H9 (cell line): ENCODE measurements at regions not wholly inside any gene's neighbourhood (a gene's known extent, or its start where the extent isn't known, plus 50 kb on each side); places are given as distances from the start of the nearest gene placed in this dataset.

Source experiments
- DNase-seq: peaks from one replicate; pipeline ENCODE4 v3.0.0-alpha.2; 2017
- H2AFZ ChIP-seq: one replicate; pipeline ENCODE4 v1.6.1; 2013; ENCODE audit warnings: mild to moderate bottlenecking, low read length, control low read depth, moderate library complexity
- H2AK5ac ChIP-seq: 2 replicates; pipeline ENCODE4 v1.6.1; 2013; ENCODE audit warnings: low read length, control low read depth, mixed read lengths; ENCODE audit not compliant: insufficient read length
- H2BK120ac ChIP-seq: one replicate; pipeline ENCODE4 v1.6.1; 2013; ENCODE audit warnings: low read depth, mild to moderate bottlenecking, low read length, control low read depth, inconsistent platforms; ENCODE audit not compliant: poor library complexity, severe bottlenecking
- H2BK12ac ChIP-seq: 2 replicates; pipeline ENCODE4 v1.6.1; 2013; ENCODE audit warnings: low read length, control low read depth, mixed read lengths, low read depth; ENCODE audit not compliant: insufficient read length
- H2BK15ac ChIP-seq: 2 replicates; pipeline ENCODE4 v1.6.1; 2013; ENCODE audit warnings: low read depth, low read length, control low read depth
- H2BK20ac ChIP-seq: one replicate; pipeline ENCODE4 v1.6.1; 2013; ENCODE audit warnings: low read depth, mild to moderate bottlenecking, low read length, control low read depth, inconsistent platforms; ENCODE audit not compliant: poor library complexity, severe bottlenecking
- H2BK5ac ChIP-seq: 2 replicates; pipeline ENCODE4 v1.6.1; 2013; ENCODE audit warnings: low read length, control low read depth, mixed read lengths; ENCODE audit not compliant: insufficient read length
- H3K14ac ChIP-seq: 2 replicates; pipeline ENCODE4 v1.6.1; 2013; ENCODE audit warnings: low read length, control low read depth; ENCODE audit not compliant: insufficient read depth
- H3K18ac ChIP-seq: 2 replicates; pipeline ENCODE4 v1.6.1; 2013; ENCODE audit warnings: low read depth, mild to moderate bottlenecking, mixed read lengths, low read length, control low read depth; ENCODE audit not compliant: insufficient read length
- H3K23ac ChIP-seq: 2 replicates; pipeline ENCODE4 v1.6.1; 2013; ENCODE audit warnings: low read length, control low read depth, mixed read lengths, low read depth; ENCODE audit not compliant: insufficient read length
- H3K23me2 ChIP-seq: 2 replicates; pipeline ENCODE4 v1.6.1; 2013; ENCODE audit warnings: low read depth, mild to moderate bottlenecking, mixed read lengths, low read length, control low read depth; ENCODE audit not compliant: insufficient read length, poor library complexity, severe bottlenecking
- H3K27ac ChIP-seq: 2 replicates; pipeline ENCODE4 v1.5.1; 2013; ENCODE audit warnings: low read length, control low read depth, mixed read lengths, low read depth; ENCODE audit not compliant: insufficient read length
- H3K27me3 ChIP-seq: 2 replicates; pipeline ENCODE4 v1.6.1; 2013; ENCODE audit warnings: low read length, control low read depth, inconsistent platforms; ENCODE audit not compliant: insufficient read depth
- H3K4ac ChIP-seq: 2 replicates; pipeline ENCODE4 v1.6.1; 2013; ENCODE audit warnings: low read depth, mild to moderate bottlenecking, control low read depth, inconsistent platforms, low read length, moderate library complexity
- H3K4me1 ChIP-seq: 2 replicates; pipeline ENCODE4 v1.6.1; 2013; ENCODE audit warnings: low read length, control low read depth, inconsistent platforms; ENCODE audit not compliant: insufficient read depth
- H3K4me2 ChIP-seq: 2 replicates; pipeline ENCODE4 v1.6.1; 2013; ENCODE audit warnings: low read length, control low read depth, mixed read lengths; ENCODE audit not compliant: insufficient read length, insufficient read depth
- H3K56ac ChIP-seq: 2 replicates; pipeline ENCODE4 v1.6.1; 2013; ENCODE audit warnings: low read depth, mild to moderate bottlenecking, mixed read lengths, low read length, control low read depth; ENCODE audit not compliant: insufficient read length
- H3K79me1 ChIP-seq: 2 replicates; pipeline ENCODE4 v1.6.1; 2013; ENCODE audit warnings: low read depth, mild to moderate bottlenecking, moderate library complexity, low read length, control low read depth, inconsistent platforms; ENCODE audit not compliant: insufficient read depth, poor library complexity, severe bottlenecking
- H3K79me2 ChIP-seq: 2 replicates; pipeline ENCODE4 v1.6.1; 2013; ENCODE audit warnings: low read length, control low read depth, inconsistent platforms; ENCODE audit not compliant: insufficient read depth
- H3K9ac ChIP-seq: 2 replicates; pipeline ENCODE4 v1.6.1; 2013; ENCODE audit warnings: low read length, control low read depth, mixed read lengths; ENCODE audit not compliant: insufficient read length; ENCODE audit errors: extremely low read depth
- H3K9me3 ChIP-seq: one replicate; pipeline ENCODE4 v1.6.1; 2013; ENCODE audit warnings: low read depth, low read length, inconsistent platforms; ENCODE audit not compliant: control insufficient read depth
- H3T11ph ChIP-seq: one replicate; pipeline ENCODE4 v1.6.1; 2013; ENCODE audit warnings: mild to moderate bottlenecking, low read length, control low read depth, inconsistent platforms
- H4K20me1 ChIP-seq: one replicate; pipeline ENCODE4 v1.6.1; 2013; ENCODE audit not compliant: control insufficient read depth, insufficient read length, insufficient read depth
- H4K5ac ChIP-seq: 2 replicates; pipeline ENCODE4 v1.6.1; 2013; ENCODE audit warnings: low read depth, mild to moderate bottlenecking, mixed read lengths, low read length, control low read depth; ENCODE audit not compliant: insufficient read length
- H4K8ac ChIP-seq: replicated peaks from 2 replicates; pipeline ENCODE4 v1.6.1; 2013; ENCODE audit warnings: low read length, control low read depth, mixed read lengths, low read depth; ENCODE audit not compliant: insufficient read length
- H4K91ac ChIP-seq: 2 replicates; pipeline ENCODE4 v1.6.1; 2013; ENCODE audit warnings: low read depth, mild to moderate bottlenecking, moderate library complexity, mixed read lengths, low read length, control low read depth; ENCODE audit not compliant: insufficient read length
- H3K27ac Mint-ChIP-seq, 3 experiments: 2 replicates in 2 of 3; 3 replicates in 1 of 3; pipeline ENCODE4 v1.8.0; 2020 to 2021; ENCODE audit warnings: mixed read lengths in 3 of 3, mild to moderate bottlenecking in 1 of 3, moderate library complexity in 1 of 3
- H3K27me3 Mint-ChIP-seq: 2 replicates; pipeline ENCODE4 v1.8.0; 2021; ENCODE audit warnings: low read depth, mild to moderate bottlenecking, moderate library complexity, mixed read lengths
- H3K36me3 Mint-ChIP-seq, 3 experiments: 2 replicates in 2 of 3; 3 replicates in 1 of 3; pipeline ENCODE4 v1.8.0; 2020 to 2021; ENCODE audit warnings: low read depth in 3 of 3, mixed read lengths in 3 of 3; ENCODE audit not compliant: insufficient read depth in 1 of 3
- H3K4me1 Mint-ChIP-seq, 2 experiments: 2 replicates each; pipeline ENCODE4 v1.8.0; 2020; ENCODE audit warnings: mixed read lengths in 2 of 2
- H3K4me3 Mint-ChIP-seq, 2 experiments: 2 replicates in 1 of 2; 3 replicates in 1 of 2; pipeline ENCODE4 v1.8.0; 2020 to 2021; ENCODE audit warnings: mild to moderate bottlenecking in 2 of 2, mixed read lengths in 2 of 2, moderate library complexity in 1 of 2
- H3K9me3 Mint-ChIP-seq, 2 experiments: 2 replicates in 1 of 2; 3 replicates in 1 of 2; pipeline ENCODE4 v1.8.0; 2020; ENCODE audit warnings: mild to moderate bottlenecking in 2 of 2, mixed read lengths in 2 of 2, moderate library complexity in 1 of 2
- CTCF ChIP-seq: fragments of 200-600 bp; sonication (generic); conservative IDR thresholded peaks from 3 replicates; pipeline ENCODE4 v1.8.0; 2021; ENCODE audit warnings: antibody characterized with exemption, mild to moderate bottlenecking
- WGBS: extraction: QIAGEN DNeasy Blood & Tissue Kit; methylation state at CpG from one replicate; pipeline ENCODE4 v1.1.7; 2013; ENCODE audit warnings: missing lambda C conversion rate, low lambda C conversion rate, mixed read lengths; ENCODE audit not compliant: insufficient read length; ENCODE audit errors: extremely low coverage; 5-methylcytosine and 5-hydroxymethylcytosine counted together

- Histone ChIP-seq H2AK5ac (no peak overlapping the region), H3K79me1 (no peaks in the 10 kb centered on the region), H3K27ac (no peak overlapping the region), H2BK120ac (no peak overlapping the region), H4K5ac (no peak overlapping the region), H3K56ac (no peak overlapping the region), H2BK15ac (no peak overlapping the region), H4K91ac (no peak overlapping the region), H2BK5ac (no peak overlapping the region), H4K8ac (no peak overlapping the region), H3K14ac (no peak overlapping the region), H3K79me2 (no peaks in the 10 kb centered on the region), H3T11ph (no peak overlapping the region), H3K4me2 (no peak overlapping the region), H3K23me2 (no peaks in the 10 kb centered on the region), H3K9ac (no peak overlapping the region), H3K27me3 (no peaks in the 10 kb centered on the region), H2AFZ (no peak overlapping the region), H3K18ac (no peak overlapping the region), H3K4me1 (no peaks in the 10 kb centered on the region), H3K23ac (no peak overlapping the region), H2BK12ac (no peak overlapping the region), H3K4ac (no peak overlapping the region), H3K9me3 (no peaks in the 10 kb centered on the region), H4K20me1 (no peaks in the 10 kb centered on the region), H2BK20ac (no peak overlapping the region)
- H3K27me3 Mint-ChIP-seq = no peaks in the 10 kb centered on the region
- peaks cover 12 to 26% (median 14%) of the 10 kb centered on the region in 3 experiments for H3K36me3 Mint-ChIP-seq
- TF ChIP-seq CTCF = no peak
- DNase-seq = no peak
- H3K4me1 Mint-ChIP-seq = no peaks in the 10 kb centered on the region
- H3K9me3 Mint-ChIP-seq = peaks cover 22 to 24% of the 10 kb centered on the region in 2 experiments
- no CpG with 5 or more reads among the region's 1 CpG for WGBS
- no peak overlapping the region for H3K27ac Mint-ChIP-seq
- no peak overlapping the region for H3K4me3 Mint-ChIP-seq
Measured at GRCh38 chr13:68345963-68346531, 1115.9 kb upstream of the PCDH9 start.
